SK-N-SH treated with all-trans-retinoic acid at 6 μM for 48 hours (cell line): ENCODE measurements at regions not wholly inside any gene's neighbourhood (a gene's known extent, or its start where the extent isn't known, plus 50 kb on each side); places are given as distances from the start of the nearest gene placed in this dataset.

Experiments used
- ARNTL ChIP-seq: fragments of 450-650 bp; formaldehyde crosslinking; IDR thresholded peaks from 2 replicates; pipeline ENCODE4 v1.5.0; 2020; ENCODE audit warnings: low read depth, mild to moderate bottlenecking, moderate library complexity, borderline replicate concordance
- CSDC2 ChIP-seq: fragments of 250-450 bp; sonication (Bioruptor Pico); IDR thresholded peaks from 2 replicates; pipeline ENCODE4 v1.5.0; 2020; ENCODE audit warnings: mild to moderate bottlenecking, moderate library complexity
- CSRNP3 ChIP-seq: fragments of 250-450 bp; sonication (Bioruptor Pico); IDR thresholded peaks from 2 replicates; pipeline ENCODE4 v1.5.1; 2021; ENCODE audit warnings: mild to moderate bottlenecking, moderate library complexity
- GLIS3 ChIP-seq: fragments of 250-450 bp; sonication (Bioruptor Pico); IDR thresholded peaks from 2 replicates; pipeline ENCODE4 v1.5.0; 2020; ENCODE audit warnings: mild to moderate bottlenecking, moderate library complexity
- OSR1 ChIP-seq: fragments of 250-450 bp; sonication (Bioruptor Pico); IDR thresholded peaks from 2 replicates; pipeline ENCODE4 v1.8.0; 2022; ENCODE audit warnings: moderate library complexity, mild to moderate bottlenecking, inconsistent platforms
- PPARA ChIP-seq: fragments of 250-450 bp; sonication (Bioruptor Pico); IDR thresholded peaks from 2 replicates; pipeline ENCODE4 v1.5.0; 2020; ENCODE audit warnings: mild to moderate bottlenecking, borderline replicate concordance
- TSHZ2 ChIP-seq: fragments of 250-450 bp; sonication (Bioruptor Pico); IDR thresholded peaks from 2 replicates; pipeline ENCODE4 v1.5.0; 2020; ENCODE audit warnings: mild to moderate bottlenecking, moderate library complexity
- ZC3H10 ChIP-seq: fragments of 250-450 bp; sonication (Bioruptor Pico); IDR thresholded peaks from 2 replicates; pipeline ENCODE4 v1.5.1; 2021; ENCODE audit warnings: mild to moderate bottlenecking, moderate library complexity
- ZFP3 ChIP-seq: fragments of 250-450 bp; sonication (Bioruptor Pico); IDR thresholded peaks from 2 replicates; pipeline ENCODE4 v1.5.0; 2020; ENCODE audit warnings: mild to moderate bottlenecking, moderate library complexity
- ZFP30 ChIP-seq: fragments of 450-650 bp; formaldehyde crosslinking; IDR thresholded peaks from 2 replicates; pipeline ENCODE4 v1.5.0; 2022; ENCODE audit warnings: mild to moderate bottlenecking, moderate library complexity
- ZNF565 ChIP-seq: fragments of 450-650 bp; formaldehyde crosslinking; conservative IDR thresholded peaks from 2 replicates; pipeline ENCODE4 v1.5.0; 2020; ENCODE audit warnings: low read depth, mild to moderate bottlenecking, moderate library complexity
- ZNF70 ChIP-seq: fragments of 450-650 bp; formaldehyde crosslinking; IDR thresholded peaks from 2 replicates; pipeline ENCODE4 v1.5.0; 2020; ENCODE audit warnings: mild to moderate bottlenecking, moderate library complexity
- ZNF8 ChIP-seq: fragments of 450-650 bp; formaldehyde crosslinking; IDR thresholded peaks from 2 replicates; pipeline ENCODE4 v1.5.0; 2020; ENCODE audit warnings: mild to moderate bottlenecking, moderate library complexity
- TF ChIP-seq, protein P1 (sequence below): fragments of 250-450 bp; sonication (Bioruptor Pico); IDR thresholded peaks from 2 replicates; pipeline ENCODE4 v1.8.0; 2020; ENCODE audit warnings: mild to moderate bottlenecking, moderate library complexity, borderline replicate concordance

DNA sequence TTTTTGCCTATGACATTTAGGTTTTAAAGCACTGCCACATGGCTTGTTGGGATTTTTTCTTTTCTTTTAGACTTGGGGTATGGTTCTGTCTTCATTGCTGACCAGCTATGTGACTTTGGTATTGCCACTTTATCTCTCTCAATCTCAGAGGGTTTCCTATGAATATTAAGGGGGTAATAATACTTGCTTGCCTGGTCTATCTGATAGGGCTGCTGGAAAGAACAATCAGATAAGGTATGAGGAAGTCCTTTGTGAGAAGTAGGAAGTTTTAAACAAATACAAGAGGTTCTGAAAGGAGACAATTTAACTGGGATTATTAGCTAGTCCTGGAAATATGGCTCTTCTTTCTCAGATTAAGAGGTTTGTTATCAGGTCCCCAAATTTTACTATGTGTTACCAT, 80.8 kb downstream of the ZNF92 start:
- TF ChIP-seq ZC3H10 (CRISPR knock-in tag) (no peak), CSRNP3 (CRISPR knock-in tag) (no peak), CSDC2 (no peak), ZFP30 (CRISPR knock-in tag) (no peak), ZNF8 (CRISPR knock-in tag) (no peak), ARNTL (CRISPR knock-in tag) (no peak), ZNF70 (CRISPR knock-in tag) (no peak), TSHZ2 (CRISPR knock-in tag) (no peak), PPARA (no peak), GLIS3 (CRISPR knock-in tag) (no peak), OSR1 (CRISPR knock-in tag) (no peak), ZFP3 (CRISPR knock-in tag) (no peak), ZNF565 (CRISPR knock-in tag) (no peak)
- TF ChIP-seq, protein P1, sequence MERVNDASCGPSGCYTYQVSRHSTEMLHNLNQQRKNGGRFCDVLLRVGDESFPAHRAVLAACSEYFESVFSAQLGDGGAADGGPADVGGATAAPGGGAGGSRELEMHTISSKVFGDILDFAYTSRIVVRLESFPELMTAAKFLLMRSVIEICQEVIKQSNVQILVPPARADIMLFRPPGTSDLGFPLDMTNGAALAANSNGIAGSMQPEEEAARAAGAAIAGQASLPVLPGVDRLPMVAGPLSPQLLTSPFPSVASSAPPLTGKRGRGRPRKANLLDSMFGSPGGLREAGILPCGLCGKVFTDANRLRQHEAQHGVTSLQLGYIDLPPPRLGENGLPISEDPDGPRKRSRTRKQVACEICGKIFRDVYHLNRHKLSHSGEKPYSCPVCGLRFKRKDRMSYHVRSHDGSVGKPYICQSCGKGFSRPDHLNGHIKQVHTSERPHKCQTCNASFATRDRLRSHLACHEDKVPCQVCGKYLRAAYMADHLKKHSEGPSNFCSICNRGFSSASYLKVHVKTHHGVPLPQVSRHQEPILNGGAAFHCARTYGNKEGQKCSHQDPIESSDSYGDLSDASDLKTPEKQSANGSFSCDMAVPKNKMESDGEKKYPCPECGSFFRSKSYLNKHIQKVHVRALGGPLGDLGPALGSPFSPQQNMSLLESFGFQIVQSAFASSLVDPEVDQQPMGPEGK (CRISPR knock-in tag) = no peak
